H9 (cell line): ENCODE measurements at regions not wholly inside any gene's neighbourhood (a gene's known extent, or its start where the extent isn't known, plus 50 kb on each side); places are given as distances from the start of the nearest gene placed in this dataset.

Experiments
- DNase-seq: peaks from one replicate; pipeline ENCODE4 v3.0.0-alpha.2; 2017
- H2AFZ ChIP-seq: one replicate; pipeline ENCODE4 v1.6.1; 2013; ENCODE audit warnings: mild to moderate bottlenecking, low read length, control low read depth, moderate library complexity
- H2AK5ac ChIP-seq: 2 replicates; pipeline ENCODE4 v1.6.1; 2013; ENCODE audit warnings: low read length, control low read depth, mixed read lengths; ENCODE audit not compliant: insufficient read length
- H2BK120ac ChIP-seq: one replicate; pipeline ENCODE4 v1.6.1; 2013; ENCODE audit warnings: low read depth, mild to moderate bottlenecking, low read length, control low read depth, inconsistent platforms; ENCODE audit not compliant: poor library complexity, severe bottlenecking
- H2BK12ac ChIP-seq: 2 replicates; pipeline ENCODE4 v1.6.1; 2013; ENCODE audit warnings: low read length, control low read depth, mixed read lengths, low read depth; ENCODE audit not compliant: insufficient read length
- H2BK15ac ChIP-seq: 2 replicates; pipeline ENCODE4 v1.6.1; 2013; ENCODE audit warnings: low read depth, low read length, control low read depth
- H2BK20ac ChIP-seq: one replicate; pipeline ENCODE4 v1.6.1; 2013; ENCODE audit warnings: low read depth, mild to moderate bottlenecking, low read length, control low read depth, inconsistent platforms; ENCODE audit not compliant: poor library complexity, severe bottlenecking
- H2BK5ac ChIP-seq: 2 replicates; pipeline ENCODE4 v1.6.1; 2013; ENCODE audit warnings: low read length, control low read depth, mixed read lengths; ENCODE audit not compliant: insufficient read length
- H3K14ac ChIP-seq: 2 replicates; pipeline ENCODE4 v1.6.1; 2013; ENCODE audit warnings: low read length, control low read depth; ENCODE audit not compliant: insufficient read depth
- H3K18ac ChIP-seq: 2 replicates; pipeline ENCODE4 v1.6.1; 2013; ENCODE audit warnings: low read depth, mild to moderate bottlenecking, mixed read lengths, low read length, control low read depth; ENCODE audit not compliant: insufficient read length
- H3K23ac ChIP-seq: 2 replicates; pipeline ENCODE4 v1.6.1; 2013; ENCODE audit warnings: low read length, control low read depth, mixed read lengths, low read depth; ENCODE audit not compliant: insufficient read length
- H3K23me2 ChIP-seq: 2 replicates; pipeline ENCODE4 v1.6.1; 2013; ENCODE audit warnings: low read depth, mild to moderate bottlenecking, mixed read lengths, low read length, control low read depth; ENCODE audit not compliant: insufficient read length, poor library complexity, severe bottlenecking
- H3K27ac ChIP-seq: 2 replicates; pipeline ENCODE4 v1.5.1; 2013; ENCODE audit warnings: low read length, control low read depth, mixed read lengths, low read depth; ENCODE audit not compliant: insufficient read length
- H3K27me3 ChIP-seq: 2 replicates; pipeline ENCODE4 v1.6.1; 2013; ENCODE audit warnings: low read length, control low read depth, inconsistent platforms; ENCODE audit not compliant: insufficient read depth
- H3K4ac ChIP-seq: 2 replicates; pipeline ENCODE4 v1.6.1; 2013; ENCODE audit warnings: low read depth, mild to moderate bottlenecking, control low read depth, inconsistent platforms, low read length, moderate library complexity
- H3K4me1 ChIP-seq: 2 replicates; pipeline ENCODE4 v1.6.1; 2013; ENCODE audit warnings: low read length, control low read depth, inconsistent platforms; ENCODE audit not compliant: insufficient read depth
- H3K4me2 ChIP-seq: 2 replicates; pipeline ENCODE4 v1.6.1; 2013; ENCODE audit warnings: low read length, control low read depth, mixed read lengths; ENCODE audit not compliant: insufficient read length, insufficient read depth
- H3K56ac ChIP-seq: 2 replicates; pipeline ENCODE4 v1.6.1; 2013; ENCODE audit warnings: low read depth, mild to moderate bottlenecking, mixed read lengths, low read length, control low read depth; ENCODE audit not compliant: insufficient read length
- H3K79me1 ChIP-seq: 2 replicates; pipeline ENCODE4 v1.6.1; 2013; ENCODE audit warnings: low read depth, mild to moderate bottlenecking, moderate library complexity, low read length, control low read depth, inconsistent platforms; ENCODE audit not compliant: insufficient read depth, poor library complexity, severe bottlenecking
- H3K79me2 ChIP-seq: 2 replicates; pipeline ENCODE4 v1.6.1; 2013; ENCODE audit warnings: low read length, control low read depth, inconsistent platforms; ENCODE audit not compliant: insufficient read depth
- H3K9ac ChIP-seq: 2 replicates; pipeline ENCODE4 v1.6.1; 2013; ENCODE audit warnings: low read length, control low read depth, mixed read lengths; ENCODE audit not compliant: insufficient read length; ENCODE audit errors: extremely low read depth
- H3K9me3 ChIP-seq: one replicate; pipeline ENCODE4 v1.6.1; 2013; ENCODE audit warnings: low read depth, low read length, inconsistent platforms; ENCODE audit not compliant: control insufficient read depth
- H3T11ph ChIP-seq: one replicate; pipeline ENCODE4 v1.6.1; 2013; ENCODE audit warnings: mild to moderate bottlenecking, low read length, control low read depth, inconsistent platforms
- H4K20me1 ChIP-seq: one replicate; pipeline ENCODE4 v1.6.1; 2013; ENCODE audit not compliant: control insufficient read depth, insufficient read length, insufficient read depth
- H4K5ac ChIP-seq: 2 replicates; pipeline ENCODE4 v1.6.1; 2013; ENCODE audit warnings: low read depth, mild to moderate bottlenecking, mixed read lengths, low read length, control low read depth; ENCODE audit not compliant: insufficient read length
- H4K8ac ChIP-seq: replicated peaks from 2 replicates; pipeline ENCODE4 v1.6.1; 2013; ENCODE audit warnings: low read length, control low read depth, mixed read lengths, low read depth; ENCODE audit not compliant: insufficient read length
- H4K91ac ChIP-seq: 2 replicates; pipeline ENCODE4 v1.6.1; 2013; ENCODE audit warnings: low read depth, mild to moderate bottlenecking, moderate library complexity, mixed read lengths, low read length, control low read depth; ENCODE audit not compliant: insufficient read length
- H3K27ac Mint-ChIP-seq, 3 experiments: 2 replicates in 2 of 3; 3 replicates in 1 of 3; pipeline ENCODE4 v1.8.0; 2020 to 2021; ENCODE audit warnings: mixed read lengths in 3 of 3, mild to moderate bottlenecking in 1 of 3, moderate library complexity in 1 of 3
- H3K27me3 Mint-ChIP-seq: 2 replicates; pipeline ENCODE4 v1.8.0; 2021; ENCODE audit warnings: low read depth, mild to moderate bottlenecking, moderate library complexity, mixed read lengths
- H3K36me3 Mint-ChIP-seq, 3 experiments: 2 replicates in 2 of 3; 3 replicates in 1 of 3; pipeline ENCODE4 v1.8.0; 2020 to 2021; ENCODE audit warnings: low read depth in 3 of 3, mixed read lengths in 3 of 3; ENCODE audit not compliant: insufficient read depth in 1 of 3
- H3K4me1 Mint-ChIP-seq, 2 experiments: 2 replicates each; pipeline ENCODE4 v1.8.0; 2020; ENCODE audit warnings: mixed read lengths in 2 of 2
- H3K4me3 Mint-ChIP-seq, 2 experiments: 2 replicates in 1 of 2; 3 replicates in 1 of 2; pipeline ENCODE4 v1.8.0; 2020 to 2021; ENCODE audit warnings: mild to moderate bottlenecking in 2 of 2, mixed read lengths in 2 of 2, moderate library complexity in 1 of 2
- H3K9me3 Mint-ChIP-seq, 2 experiments: 2 replicates in 1 of 2; 3 replicates in 1 of 2; pipeline ENCODE4 v1.8.0; 2020; ENCODE audit warnings: mild to moderate bottlenecking in 2 of 2, mixed read lengths in 2 of 2, moderate library complexity in 1 of 2
- CTCF ChIP-seq: fragments of 200-600 bp; sonication (generic); conservative IDR thresholded peaks from 3 replicates; pipeline ENCODE4 v1.8.0; 2021; ENCODE audit warnings: antibody characterized with exemption, mild to moderate bottlenecking

- Histone ChIP-seq H3K4ac (no peak overlapping the region), H2AFZ (no peak overlapping the region)
Measured at GRCh38 chr11:109237636-109238035, 184.4 kb upstream of the C11orf87 start.

More at GRCh38 chr11:109237636-109238035, 184.4 kb upstream of the C11orf87 start:
- Histone ChIP-seq H3T11ph (no peak overlapping the region), H3K23ac (no peak overlapping the region), H3K14ac (no peak overlapping the region), H2AK5ac (no peak overlapping the region), H4K20me1 (no peaks in the 10 kb centered on the region), H2BK120ac (no peak overlapping the region), H3K9me3 (no peaks in the 10 kb centered on the region), H2BK15ac (no peak overlapping the region), H3K23me2 (no peaks in the 10 kb centered on the region), H3K4me1 (no peaks in the 10 kb centered on the region), H3K4me2 (no peak overlapping the region), H4K8ac (no peak overlapping the region), H3K27me3 (no peaks in the 10 kb centered on the region), H2BK20ac (no peak overlapping the region), H4K91ac (no peak overlapping the region), H2BK12ac (no peak overlapping the region), H4K5ac (no peak overlapping the region), H3K27ac (no peak overlapping the region), H3K18ac (no peak overlapping the region), H3K56ac (no peak overlapping the region), H3K79me2 (no peaks in the 10 kb centered on the region), H3K79me1 (no peaks in the 10 kb centered on the region), H3K9ac (no peak overlapping the region), H2BK5ac (no peak overlapping the region)
- Mint-ChIP-seq H3K36me3 (no peaks in the 10 kb centered on the region), H3K9me3 (no peaks in the 10 kb centered on the region; a peak in 1 of 5 replicates), H3K4me1 (peaks cover 5% of the 10 kb centered on the region in 2 experiments), H3K27me3 (no peaks in the 10 kb centered on the region), H3K4me3 (no peak overlapping the region), H3K27ac (no peak overlapping the region)
- DNase-seq = no peak
- TF ChIP-seq CTCF = no peak
